HCT116 (cell line): ENCODE measurements at regions not wholly inside any gene's neighbourhood (a gene's known extent, or its start where the extent isn't known, plus 50 kb on each side); places are given as distances from the start of the nearest gene placed in this dataset.

Experiments
- ATAC-seq: fragments of 200-7000 bp; cut with Tn5 transposase; 2 replicates; pipeline ENCODE4 v1.9.1; 2020; ENCODE audit warnings: mild to moderate bottlenecking, moderate library complexity
- BruUV-seq: library from RNA; stranded (reverse); fragments of 400-500 nt; replicated peaks from 2 replicates; lab custom pipeline; 2021; lab: Mats Ljungman, UMichigan
- CTCF ChIA-PET: fragments of 300-600 bp; sonication (Branson Sonifier 250); formaldehyde crosslinking; loops from one replicate; lab custom pipeline; 2021; ENCODE audit warnings: antibody characterized with exemption; lab: Charles Lee
- POLR2A ChIA-PET: fragments of 300-600, 350-600 bp; sonication (Branson Sonifier 250); formaldehyde crosslinking; loops from one replicate; lab custom pipeline; 2021; ENCODE audit warnings: antibody characterized with exemption; lab: Charles Lee
- RAD21 ChIA-PET, 2 experiments: fragments of 300-600 bp; sonication (Branson Sonifier 250); formaldehyde crosslinking; loops; one replicate each; lab custom pipeline; 2023; ENCODE audit warnings: low total read pairs in 2 of 2; ENCODE audit not compliant: uncharacterized antibody in 2 of 2, unreplicated experiment in 2 of 2, low non-redundant PET in 1 of 2; lab: Charles Lee
- DNase-seq: peaks from one replicate; pipeline ENCODE4 v3.0.0-alpha.2; 2010; ENCODE audit warnings: low read depth, low spot score
- H2AFZ ChIP-seq: fragments of 200-600 bp; shearing (Covaris generic), sonication (generic); 2 replicates; pipeline ENCODE4 v1.6.1; 2017; ENCODE audit warnings: low read depth, mixed run types, mixed read lengths, antibody characterized with exemption, low read length; ENCODE audit not compliant: poor library complexity, severe bottlenecking
- H3K27ac ChIP-seq: 2 replicates; pipeline ENCODE4 v1.5.1; 2012; ENCODE audit warnings: low read depth, low read length
- H3K27me3 ChIP-seq: fragments of 200-600 bp; sonication (generic); 2 replicates; pipeline ENCODE4 v1.6.1; 2016; ENCODE audit warnings: mixed run types, low read length, mixed read lengths; ENCODE audit not compliant: insufficient read depth
- H3K36me3 ChIP-seq, 2 experiments: fragments of 200-500 bp in 1 of 2; fragments of 200-600 bp in 1 of 2; sonication (Bioruptor generic) in 1 of 2; sonication (generic) in 1 of 2; 2 replicates each; pipeline versions ENCODE4 v1.5.1 to v1.6.1; 2014 to 2016; ENCODE audit warnings: low read length in 2 of 2, inconsistent platforms in 1 of 2, mixed read lengths in 1 of 2, mixed run types in 1 of 2; ENCODE audit not compliant: insufficient read depth in 2 of 2, control insufficient read depth in 1 of 2
- H3K4me1 ChIP-seq, 2 experiments: fragments of 200-600 bp in 1 of 2; sonication (generic) in 1 of 2; 2 replicates each; pipeline versions ENCODE4 v1.5.1 to v1.6.1; 2012 to 2017; ENCODE audit warnings: low read length in 2 of 2, inconsistent platforms in 1 of 2, mild to moderate bottlenecking in 1 of 2, mixed read lengths in 1 of 2, mixed run types in 1 of 2, moderate library complexity in 1 of 2; ENCODE audit not compliant: insufficient read depth in 2 of 2, control insufficient read depth in 1 of 2
- H3K4me2 ChIP-seq: fragments of 200-600 bp; sonication (generic); 2 replicates; pipeline ENCODE4 v1.6.1; 2017; ENCODE audit warnings: mixed run types, low read length, mixed read lengths
- H3K4me3 ChIP-seq, 2 experiments: fragments of 200-600 bp in 1 of 2; sonication (generic) in 1 of 2; replicated peaks in 1 of 2; 2 replicates each; pipeline ENCODE4 v1.5.1; 2011 to 2016; ENCODE audit warnings: low read length in 2 of 2, control low read depth in 1 of 2, low read depth in 1 of 2, mild to moderate bottlenecking in 1 of 2, mixed read lengths in 1 of 2, mixed run types in 1 of 2
- H3K79me2 ChIP-seq: fragments of 200-600 bp; sonication (generic); 2 replicates; pipeline ENCODE4 v1.6.1; 2017; ENCODE audit warnings: mild to moderate bottlenecking, mixed run types, low read length, moderate library complexity, mixed read lengths; ENCODE audit not compliant: insufficient read depth
- H3K9ac ChIP-seq: fragments of 200-600 bp; sonication (generic); 2 replicates; pipeline ENCODE4 v1.6.1; 2016; ENCODE audit warnings: low read length, mixed read lengths
- H3K9me2 ChIP-seq: fragments of 200-600 bp; sonication (generic), shearing (Covaris generic); 2 replicates; pipeline ENCODE4 v1.6.1; 2017; ENCODE audit warnings: mixed run types, mild to moderate bottlenecking, moderate library complexity; ENCODE audit not compliant: insufficient read depth
- H3K9me3 ChIP-seq, 2 experiments: fragments of 200-500 bp in 1 of 2; fragments of 200-600 bp in 1 of 2; sonication (Bioruptor generic) in 1 of 2; sonication (generic) in 1 of 2; 2 replicates each; pipeline ENCODE4 v1.6.1; 2014 to 2017; ENCODE audit warnings: low read length in 2 of 2, mixed read lengths in 2 of 2, inconsistent platforms in 1 of 2, low read depth in 1 of 2, mild to moderate bottlenecking in 1 of 2, mixed run types in 1 of 2, moderate library complexity in 1 of 2; ENCODE audit not compliant: control insufficient read depth in 1 of 2, insufficient read depth in 1 of 2
- H4K20me1 ChIP-seq: fragments of 200-600 bp; sonication (generic), shearing (Covaris generic); 2 replicates; pipeline ENCODE4 v1.6.1; 2017; ENCODE audit warnings: mixed run types, mild to moderate bottlenecking, moderate library complexity; ENCODE audit not compliant: insufficient read depth
- ATF3 ChIP-seq: IDR thresholded peaks from 2 replicates; pipeline ENCODE4 v1.6.1; 2012
- CEBPB ChIP-seq: IDR thresholded peaks from 2 replicates; pipeline ENCODE4 v1.6.1; 2012; ENCODE audit warnings: low read depth
- EGR1 ChIP-seq: IDR thresholded peaks from 2 replicates; pipeline ENCODE4 v1.6.1; 2012; ENCODE audit warnings: low read depth
- ELF1 ChIP-seq: IDR thresholded peaks from 2 replicates; pipeline ENCODE4 v1.6.1; 2012; ENCODE audit warnings: low read depth, borderline replicate concordance
- EZH2phosphoT487 ChIP-seq: fragments of 200-600 bp; IDR thresholded peaks from 2 replicates; pipeline ENCODE4 v1.6.1; 2018; ENCODE audit warnings: antibody characterized with exemption, borderline replicate concordance
- JUND ChIP-seq: IDR thresholded peaks from 2 replicates; pipeline ENCODE4 v1.6.1; 2012
- MAX ChIP-seq: IDR thresholded peaks from 2 replicates; pipeline ENCODE4 v1.6.1; 2012
- POLR2A ChIP-seq: IDR thresholded peaks from 2 replicates; pipeline ENCODE4 v1.7.0; 2011; ENCODE audit warnings: borderline replicate concordance; ENCODE audit not compliant: insufficient read depth, insufficient read length; ENCODE audit errors: extremely low read depth
- RAD21 ChIP-seq: IDR thresholded peaks from 2 replicates; pipeline ENCODE4 v1.6.1; 2012; ENCODE audit warnings: low read depth, mild to moderate bottlenecking
- ZBTB33 ChIP-seq: IDR thresholded peaks from 2 replicates; pipeline ENCODE4 v1.6.1; 2011; ENCODE audit warnings: mild to moderate bottlenecking, low read length, moderate library complexity; ENCODE audit not compliant: insufficient replicate concordance; ENCODE audit errors: extremely low read depth
- ZFX ChIP-seq: fragments of 450-650 bp; IDR thresholded peaks from 2 replicates; pipeline ENCODE4 v1.6.1; 2017
- intact Hi-C: fragments of 100-400 bp; cut with micrococcal nuclease; formaldehyde crosslinking; loops from 2 replicates; pipeline ENCODE4 v1.10.0; 2022
- TF ChIP-seq, protein P1 (sequence below), 3 experiments: fragments of 200-600 bp in 1 of 3; sonication (generic) in 1 of 3; IDR thresholded peaks in 2 of 3; conservative IDR thresholded peaks in 1 of 3; 2 replicates each; pipeline ENCODE4 v1.5.1; 2012 to 2017; ENCODE audit warnings: low read depth in 2 of 3, low read length in 2 of 3, antibody characterized with exemption in 1 of 3, borderline replicate concordance in 1 of 3, control low read depth in 1 of 3, mild to moderate bottlenecking in 1 of 3, mixed read lengths in 1 of 3, mixed run types in 1 of 3, moderate library complexity in 1 of 3; ENCODE audit not compliant: insufficient read depth in 1 of 3

DNA sequence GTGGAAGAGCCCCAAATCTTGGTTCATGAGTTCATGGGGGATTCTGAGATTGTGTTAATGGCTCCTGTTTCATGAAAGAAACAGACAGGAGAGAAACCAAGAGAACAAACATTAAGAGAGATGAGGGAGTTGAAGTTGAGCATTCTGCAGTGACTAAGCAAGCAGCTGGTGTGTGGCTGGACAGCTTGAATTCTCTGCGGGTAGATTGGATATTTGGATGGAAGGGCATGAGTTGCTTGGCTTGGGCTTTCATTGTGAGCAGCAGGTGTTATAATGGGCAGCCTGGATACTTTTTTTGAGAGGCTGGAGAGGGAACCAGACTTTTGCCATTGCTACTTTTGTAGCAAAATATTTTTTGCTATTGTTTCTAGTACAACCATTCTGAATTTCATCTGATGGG is 346.8 kb upstream of the SATB1 start:
- Histone ChIP-seq H3K9ac (no peak overlapping the region), H3K4me2 (no peak overlapping the region), H3K9me2 (no peaks in the 10 kb centered on the region), H3K9me3 (no peaks in the 10 kb centered on the region), H3K27ac (no peak overlapping the region), H3K27me3 (no peaks in the 10 kb centered on the region; the same call in 1 of the 2 replicates), H4K20me1 (no peaks in the 10 kb centered on the region), H3K36me3 (no peaks in the 10 kb centered on the region), H3K4me1 (no peaks in the 10 kb centered on the region), H3K79me2 (no peaks in the 10 kb centered on the region), H3K4me3 (no peak overlapping the region), H2AFZ (no peak overlapping the region)
- DNase-seq (no peak), ATAC-seq (no peak)
- no TSS peak for BruUV-seq
- TF ChIP-seq ZFX: no peak
- no peak for TF ChIP-seq EGR1
- no peak for TF ChIP-seq ZBTB33
- no peak for TF ChIP-seq RAD21
- no peak for TF ChIP-seq CEBPB
- no peak for TF ChIP-seq JUND
- no peak for TF ChIP-seq POLR2A
- TF ChIP-seq ELF1: no peak
- TF ChIP-seq ATF3: no peak
- TF ChIP-seq, protein P1, sequence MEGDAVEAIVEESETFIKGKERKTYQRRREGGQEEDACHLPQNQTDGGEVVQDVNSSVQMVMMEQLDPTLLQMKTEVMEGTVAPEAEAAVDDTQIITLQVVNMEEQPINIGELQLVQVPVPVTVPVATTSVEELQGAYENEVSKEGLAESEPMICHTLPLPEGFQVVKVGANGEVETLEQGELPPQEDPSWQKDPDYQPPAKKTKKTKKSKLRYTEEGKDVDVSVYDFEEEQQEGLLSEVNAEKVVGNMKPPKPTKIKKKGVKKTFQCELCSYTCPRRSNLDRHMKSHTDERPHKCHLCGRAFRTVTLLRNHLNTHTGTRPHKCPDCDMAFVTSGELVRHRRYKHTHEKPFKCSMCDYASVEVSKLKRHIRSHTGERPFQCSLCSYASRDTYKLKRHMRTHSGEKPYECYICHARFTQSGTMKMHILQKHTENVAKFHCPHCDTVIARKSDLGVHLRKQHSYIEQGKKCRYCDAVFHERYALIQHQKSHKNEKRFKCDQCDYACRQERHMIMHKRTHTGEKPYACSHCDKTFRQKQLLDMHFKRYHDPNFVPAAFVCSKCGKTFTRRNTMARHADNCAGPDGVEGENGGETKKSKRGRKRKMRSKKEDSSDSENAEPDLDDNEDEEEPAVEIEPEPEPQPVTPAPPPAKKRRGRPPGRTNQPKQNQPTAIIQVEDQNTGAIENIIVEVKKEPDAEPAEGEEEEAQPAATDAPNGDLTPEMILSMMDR (IDR thresholded peaks at IDR 0.05 in 2 of 3, conservative IDR thresholded peaks at IDR 0.05 in 1 of 3; ENCODE audit: borderline replicate concordance in 1 of 3, insufficient read depth in 1 of 3, low read depth in 2 of 3, low read length in 2 of 3): no peak
- no peak for TF ChIP-seq MAX
- TF ChIP-seq EZH2phosphoT487: no peak
- ChIA-PET POLR2A (no interaction called here), RAD21 (no interaction called here), CTCF (no interaction called here)
- intact Hi-C loops: no loop called here
